ENCODE measurements at regions not wholly inside any gene's neighbourhood (a gene's known extent, or its start where the extent isn't known, plus 50 kb on each side); places are given as distances from the start of the nearest gene placed in this dataset.

GRCh38 chr3:83482402-83483070, 1476.3 kb upstream of the CADM2 start:
- TF ChIP-seq POLR2A (IDR thresholded peaks at IDR 0.05) (no peak), CTCF (IDR thresholded peaks at IDR 0.05) (no peak)
